ENCODE measurements at regions not wholly inside any gene's neighbourhood (a gene's known extent, or its start where the extent isn't known, plus 50 kb on each side); places are given as distances from the start of the nearest gene placed in this dataset.

- DNase-seq (ENCODE audit: low read depth in 2 of 2) = no peak
Measured at GRCh38 chr5:124647352-124647751, 99.1 kb downstream of the ZNF608 start.

GRCh38 chr5:124645396-124645795 is 101.0 kb downstream of the ZNF608 start:
- DNase-seq (ENCODE audit: low read depth in 2 of 2) = no peak

- no peak for DNase-seq (ENCODE audit: low read depth in 2 of 2)
Measured at GRCh38 chr5:124644582-124644981, 101.9 kb downstream of the ZNF608 start.

GRCh38 chr5:124644138-124644537 is 102.3 kb downstream of the ZNF608 start:
- DNase-seq (ENCODE audit: low read depth in 2 of 2) = no peak

- no peak for DNase-seq (ENCODE audit: low read depth in 2 of 2)
Measured at GRCh38 chr5:124643336-124643735, 103.1 kb downstream of the ZNF608 start.

- no peak for DNase-seq (ENCODE audit: low read depth in 2 of 2)
Measured at GRCh38 chr5:124642151-124642550, 104.3 kb downstream of the ZNF608 start.

GRCh38 chr5:124641154-124641792 is 105.2 kb downstream of the ZNF608 start:
- no peak for DNase-seq (ENCODE audit: low read depth in 2 of 2)

- no peak for DNase-seq (ENCODE audit: low read depth in 2 of 2)
Measured at GRCh38 chr5:124639095-124639665, 107.3 kb downstream of the ZNF608 start.

GRCh38 chr5:124637011-124637410 is 109.4 kb downstream of the ZNF608 start:
- DNase-seq (ENCODE audit: low read depth in 2 of 2) = no peak

GRCh38 chr5:124634741-124635323 is 111.6 kb downstream of the ZNF608 start:
- peak in 1 of 2 experiments; percentile 51 for DNase-seq (ENCODE audit: low read depth in 2 of 2)

- no peak for DNase-seq (ENCODE audit: low read depth in 2 of 2)
Measured at GRCh38 chr5:124634228-124634739, 112.2 kb downstream of the ZNF608 start.

GRCh38 chr5:124633209-124633608 is 113.2 kb downstream of the ZNF608 start:
- no peak for DNase-seq (ENCODE audit: low read depth in 2 of 2)

- DNase-seq (ENCODE audit: low read depth in 2 of 2) = no peak
Measured at GRCh38 chr5:124631874-124632550, 114.4 kb downstream of the ZNF608 start.

- no peak for DNase-seq (ENCODE audit: low read depth in 2 of 2)
Measured at GRCh38 chr5:124630767-124631704, 115.4 kb downstream of the ZNF608 start.

- peak; percentile 74 for DNase-seq (ENCODE audit: low read depth in 2 of 2)
Measured at GRCh38 chr5:124628721-124629596, 117.5 kb downstream of the ZNF608 start.

GRCh38 chr5:124627815-124628595 is 118.4 kb downstream of the ZNF608 start:
- no peak for DNase-seq (ENCODE audit: low read depth in 2 of 2)

- no peak for DNase-seq (ENCODE audit: low read depth in 2 of 2)
Measured at GRCh38 chr5:124626053-124626452, 120.4 kb downstream of the ZNF608 start.

- no peak for DNase-seq (ENCODE audit: low read depth in 2 of 2)
Measured at GRCh38 chr5:124623265-124623664, 123.2 kb downstream of the ZNF608 start.

GRCh38 chr5:124622851-124623250 is 123.6 kb downstream of the ZNF608 start:
- no peak for DNase-seq (ENCODE audit: low read depth in 2 of 2)

- DNase-seq (ENCODE audit: low read depth in 2 of 2) = no peak
Measured at GRCh38 chr5:124621279-124621678, 125.2 kb downstream of the ZNF608 start.

Measured in fibroblast of skin of left quadriceps (primary cell).